K562 (cell line): ENCODE measurements at regions not wholly inside any gene's neighbourhood (a gene's known extent, or its start where the extent isn't known, plus 50 kb on each side); places are given as distances from the start of the nearest gene placed in this dataset.

ENCODE experiments used
- ATAC-seq: fragments of 200-7000 bp; cut with Tn5 transposase; 3 replicates; pipeline ENCODE4 v1.9.1; 2020; ENCODE audit warnings: moderate library complexity
- BruUV-seq: library from RNA; stranded (reverse); fragments of 400-500 nt; replicated peaks from 2 replicates; lab custom pipeline; 2021; lab: Mats Ljungman, UMichigan
- CTCF ChIA-PET: fragments of 300-600 bp; formaldehyde crosslinking; extraction: SDS; loops from one replicate; lab custom pipeline; 2021; ENCODE audit warnings: low intra/inter-chr PET ratio; lab: Yijun Ruan, JAX
- POLR2A ChIA-PET: fragments of 300-600, 350-650 bp; sonication (Branson Sonifier 250); formaldehyde crosslinking; extraction: SDS; loops from one replicate; lab custom pipeline; 2021; ENCODE audit warnings: antibody characterized with exemption, inconsistent platforms; lab: Yijun Ruan, JAX
- DNase-seq, 4 experiments: peaks; one replicate each; pipeline versions ENCODE4 v3.0.0 to v3.0.0-alpha.2; 2011 to 2018; ENCODE audit warnings: low spot score in 3 of 4, mixed read lengths in 3 of 4; ENCODE audit errors: extremely low read depth in 1 of 4
- FAIRE-seq: peaks from 2 replicates; lab custom pipeline; 2011; peaks lifted over from hg19 to GRCh38; lab: Jason Lieb, UNC
- H2AFZ ChIP-seq: 2 replicates; pipeline ENCODE4 v1.6.0; 2011; ENCODE audit warnings: low read depth, low read length, control low read depth, inconsistent platforms
- H3K27ac ChIP-seq: fragments of 200-600 bp; 3 replicates; pipeline ENCODE4 v1.8.0; 2011; ENCODE audit warnings: low read depth, mild to moderate bottlenecking, control low read depth, inconsistent platforms, low read length, moderate library complexity, mixed read lengths; ENCODE audit errors: extremely low read depth
- H3K27me3 ChIP-seq, 2 experiments: fragments of 300-600 bp in 1 of 2; 2 replicates in 1 of 2; 3 replicates in 1 of 2; pipeline versions ENCODE4 v1.6.0 to v1.8.0; 2011; ENCODE audit warnings: inconsistent platforms in 2 of 2, low read length in 2 of 2, mild to moderate bottlenecking in 1 of 2, mixed read lengths in 1 of 2, moderate library complexity in 1 of 2; ENCODE audit not compliant: control insufficient read depth in 2 of 2, insufficient read depth in 2 of 2
- H3K36me3 ChIP-seq: fragments of 300-600 bp; 3 replicates; pipeline ENCODE4 v1.8.0; 2011; ENCODE audit warnings: mild to moderate bottlenecking, low read length, inconsistent platforms; ENCODE audit not compliant: control insufficient read depth, insufficient read depth
- H3K4me1 ChIP-seq, 2 experiments: fragments of 200-600 bp in 1 of 2; replicated peaks in 1 of 2; 2 replicates in 1 of 2; 3 replicates in 1 of 2; pipeline versions ENCODE4 v1.5.1 to v1.8.0; 2011; ENCODE audit warnings: inconsistent platforms in 2 of 2, low read length in 2 of 2, mild to moderate bottlenecking in 1 of 2, mixed read lengths in 1 of 2, moderate library complexity in 1 of 2; ENCODE audit not compliant: control insufficient read depth in 2 of 2, insufficient read depth in 2 of 2
- H3K4me2 ChIP-seq: 2 replicates; pipeline ENCODE4 v1.6.1; 2011; ENCODE audit warnings: low read length, control low read depth, inconsistent platforms, mixed read lengths; ENCODE audit not compliant: insufficient read depth
- H3K4me3 ChIP-seq: fragments of 200-600 bp; sonication (generic), shearing (Covaris generic); 2 replicates; pipeline ENCODE4 v1.5.1; 2016; ENCODE audit warnings: control low read depth, inconsistent platforms
- H3K79me2 ChIP-seq: fragments of 200-600 bp; 3 replicates; pipeline ENCODE4 v1.8.0; 2011; ENCODE audit warnings: low read length, inconsistent platforms; ENCODE audit not compliant: control insufficient read depth, insufficient read depth
- H3K9ac ChIP-seq, 2 experiments: 2 replicates each; pipeline versions ENCODE4 v1.6.0 to v1.6.1; 2011; ENCODE audit warnings: low read depth in 2 of 2, low read length in 2 of 2, control low read depth in 1 of 2, inconsistent platforms in 1 of 2, mild to moderate bottlenecking in 1 of 2, mixed read lengths in 1 of 2; ENCODE audit not compliant: insufficient read depth in 1 of 2
- H3K9me1 ChIP-seq: one replicate; pipeline ENCODE4 v1.6.0; 2011; ENCODE audit warnings: inconsistent platforms, mild to moderate bottlenecking, low read length, moderate library complexity; ENCODE audit not compliant: control insufficient read depth, insufficient read depth
- H3K9me3 ChIP-seq: replicated peaks from 2 replicates; pipeline ENCODE4 v1.5.1; 2011; ENCODE audit warnings: low read depth, low read length, inconsistent platforms; ENCODE audit not compliant: control insufficient read depth, insufficient read depth
- H4K20me1 ChIP-seq: replicated peaks from 2 replicates; pipeline ENCODE4 v1.6.1; 2011; ENCODE audit warnings: low read length, inconsistent platforms, mixed read lengths; ENCODE audit not compliant: control insufficient read depth, insufficient read depth
- MAFF ChIP-seq: IDR thresholded peaks from 2 replicates; pipeline ENCODE4 v1.6.1; 2012; ENCODE audit warnings: low read length, improper control_type of control experiment
- MIER1 ChIP-seq: fragments of 450-650 bp; IDR thresholded peaks from 2 replicates; pipeline ENCODE4 v1.6.1; 2016; ENCODE audit warnings: antibody characterized with exemption, mild to moderate bottlenecking, low read depth
- NEUROD1 ChIP-seq: fragments of 150-350 bp; IDR thresholded peaks from 2 replicates; pipeline ENCODE4 v1.6.1; 2014; ENCODE audit warnings: borderline replicate concordance, low read length, low read depth; ENCODE audit not compliant: partially characterized antibody
- TEAD2 ChIP-seq: fragments of 450-650 bp; IDR thresholded peaks from 2 replicates; pipeline ENCODE4 v1.6.1; 2016; ENCODE audit warnings: missing genetic modification characterization, control low read depth, missing compliant biosample characterization
- TRIM28 ChIP-seq: fragments of 450-650 bp; IDR thresholded peaks from 2 replicates; pipeline ENCODE4 v1.6.1; 2017
- ZC3H11A ChIP-seq: IDR thresholded peaks from 2 replicates; pipeline ENCODE4 v1.6.1; 2012; ENCODE audit warnings: low read depth, low read length, improper control_type of control experiment
- ZNF717 ChIP-seq: fragments of 250-450 bp; sonication (Bioruptor Pico); IDR thresholded peaks from 2 replicates; pipeline ENCODE4 v1.5.0; 2021
- WGBS: fragments of 100-300 bp; shearing (Covaris generic); methylation state at CpG from one replicate; pipeline ENCODE4 v1.1.6; 2016; ENCODE audit warnings: low coverage, mixed read lengths; ENCODE audit not compliant: insufficient coverage; ENCODE audit errors: missing lambda C conversion rate; 5-methylcytosine and 5-hydroxymethylcytosine counted together
- in situ Hi-C: fragments of 300-500 bp; cut with MboI; formaldehyde crosslinking; loops from 4 replicates; pipeline ENCODE4 v1.15.0; 2018; ENCODE audit warnings: inconsistent platforms, mixed read lengths
- intact Hi-C: fragments of 100-400 bp; cut with micrococcal nuclease; formaldehyde crosslinking; loops from 2 replicates; pipeline ENCODE4 v1.14.2; 2022
- TF ChIP-seq, protein P1 (sequence below): fragments of 250-450 bp; sonication (Bioruptor Pico); IDR thresholded peaks from 2 replicates; pipeline ENCODE4 v1.5.0; 2021; ENCODE audit warnings: mild to moderate bottlenecking, moderate library complexity
- TF ChIP-seq, protein P2 (sequence below): fragments of 250-450 bp; sonication (Bioruptor Pico); IDR thresholded peaks from 2 replicates; pipeline ENCODE4 v1.8.0; 2021; ENCODE audit warnings: borderline replicate concordance, mild to moderate bottlenecking, moderate library complexity; ENCODE audit not compliant: poor library complexity, severe bottlenecking
- TF ChIP-seq, protein P3 (sequence below): sonication (generic); formaldehyde crosslinking; IDR thresholded peaks from 2 replicates; pipeline ENCODE4 v1.8.1; 2023; ENCODE audit warnings: mild to moderate bottlenecking, missing genetic modification reagents
- TF ChIP-seq, protein P4 (sequence below): fragments of 450-650 bp; IDR thresholded peaks from 2 replicates; pipeline ENCODE4 v1.6.1; 2016; ENCODE audit warnings: borderline replicate concordance

DNA sequence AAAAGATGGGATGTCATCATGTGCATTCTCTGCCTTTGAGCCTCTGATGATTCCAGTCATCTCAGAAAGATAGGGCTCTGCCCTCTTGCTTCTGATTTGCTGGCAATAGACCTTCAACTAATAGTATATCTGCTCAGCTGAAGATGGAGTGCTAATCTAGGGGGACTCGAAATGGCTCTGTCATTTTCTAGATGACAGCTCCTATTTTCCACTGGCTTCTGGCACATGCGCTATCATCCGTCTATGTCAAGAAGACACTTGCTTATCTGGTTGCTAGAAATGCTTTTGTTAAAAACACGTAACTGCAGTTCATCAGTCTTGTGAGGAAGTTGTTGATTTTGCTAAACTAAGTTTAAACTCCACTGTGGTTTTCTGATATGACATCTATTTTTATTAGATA is 265.5 kb upstream of the ZNF608 start (continued):
- TF ChIP-seq, protein P1, sequence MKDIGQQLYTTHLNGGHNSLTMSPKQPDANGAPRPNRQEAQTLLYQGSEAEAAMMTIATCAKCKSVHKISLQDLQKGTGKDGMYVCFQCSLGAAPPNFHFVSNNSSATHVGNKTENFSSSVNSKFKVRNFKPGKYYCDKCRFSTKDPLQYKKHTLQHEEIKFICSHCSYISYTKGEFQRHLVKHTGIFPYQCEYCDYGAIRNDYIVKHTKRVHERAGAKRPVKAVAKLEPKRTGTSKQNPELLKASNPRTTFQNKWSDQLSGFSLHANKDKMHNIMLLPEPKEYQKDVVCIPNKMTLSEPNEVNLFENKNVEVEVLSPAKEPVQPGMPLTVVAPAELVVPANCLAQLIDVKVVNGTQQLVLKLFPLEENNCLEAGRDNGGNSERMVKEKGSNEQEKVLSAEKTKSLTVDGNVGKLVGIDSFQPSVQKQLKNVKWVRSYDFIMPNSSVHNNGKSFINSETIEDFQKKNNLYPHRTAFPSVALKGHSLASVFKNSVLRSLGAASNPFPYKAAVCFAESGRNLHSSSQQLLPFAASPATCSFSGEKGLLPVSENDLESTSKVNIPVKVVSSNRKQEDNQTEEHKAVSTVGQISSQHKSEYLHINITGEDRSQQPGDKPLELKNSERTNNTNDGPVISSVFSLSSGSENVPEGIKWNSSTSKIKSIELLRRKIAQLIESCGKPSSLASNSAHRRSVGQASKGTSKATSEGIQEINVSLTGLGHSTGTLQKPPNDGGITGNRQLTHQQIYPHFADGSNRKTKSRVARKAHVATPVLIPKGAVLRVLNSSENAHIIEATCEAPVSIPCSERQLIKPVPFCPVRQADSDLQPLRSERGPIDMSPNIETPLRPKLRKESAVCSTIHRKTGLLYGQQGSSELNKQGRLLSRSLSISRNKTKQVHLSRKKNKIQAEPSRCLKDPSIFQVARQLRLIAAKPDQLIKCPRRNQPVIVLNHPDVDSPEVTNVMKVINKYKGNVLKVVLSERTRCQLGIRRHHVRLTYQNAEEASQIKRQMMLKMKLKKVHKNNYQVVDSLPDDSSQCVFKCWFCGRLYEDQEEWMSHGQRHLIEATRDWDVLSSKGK (CRISPR knock-in tag): no peak

DNA sequence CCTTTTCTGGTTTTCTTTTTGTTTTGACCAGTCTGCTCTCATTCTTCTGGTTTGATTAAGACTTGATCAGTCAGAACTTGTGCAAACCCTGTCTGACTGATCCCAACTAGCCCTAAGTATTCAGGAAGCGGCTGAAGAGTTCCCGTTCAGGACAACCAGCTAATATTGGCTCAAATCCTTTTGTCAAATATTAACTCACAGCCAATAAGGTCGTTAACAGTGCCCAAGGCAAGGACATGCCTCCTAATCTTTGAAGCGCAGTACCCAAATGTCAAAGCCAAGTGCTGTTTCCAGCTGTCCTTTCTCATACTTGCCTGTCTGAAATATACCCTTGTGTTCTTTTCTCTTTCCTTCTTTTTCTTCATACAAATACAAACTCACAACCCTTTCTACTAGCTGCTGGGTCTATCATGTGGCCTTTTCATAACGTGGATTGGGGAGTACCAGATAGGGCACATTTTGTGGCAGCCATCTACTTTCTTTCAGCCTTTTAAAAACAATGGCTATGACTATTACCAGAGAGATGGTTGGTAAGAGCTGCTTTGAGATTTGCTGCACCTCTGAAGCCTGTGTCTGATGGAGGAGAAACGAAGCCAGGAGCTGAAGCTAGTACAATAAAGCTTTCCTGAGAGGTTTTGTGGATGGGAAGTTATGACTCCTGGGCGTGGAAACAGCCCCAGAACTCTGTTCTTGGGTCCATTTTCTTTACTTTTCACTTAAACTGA is 266.4 kb upstream of the ZNF608 start:
- Histone ChIP-seq H3K79me2 (no peaks in the 10 kb centered on the region), H3K27ac (no peak overlapping the region), H3K4me1 (no peaks in the 10 kb centered on the region), H3K4me2 (no peak overlapping the region), H3K9me3 (no peaks in the 10 kb centered on the region), H4K20me1 (no peaks in the 10 kb centered on the region), H3K9me1 (no peaks in the 10 kb centered on the region), H2AFZ (no peak overlapping the region), H3K9ac (no peak overlapping the region), H3K27me3 (no peaks in the 10 kb centered on the region), H3K4me3 (no peak overlapping the region), H3K36me3 (no peaks in the 10 kb centered on the region)
- ATAC-seq (no peak), FAIRE-seq (no peak), DNase-seq (no peak)
- ChIA-PET POLR2A (no interaction called here), CTCF (no interaction called here)
- intact Hi-C loops (no loop called here), in situ Hi-C loops (no loop called here)
- 2% methylated on average over 7 of the region's 7 CpGs for WGBS
- no TSS peak for BruUV-seq
- TF ChIP-seq TRIM28: no peak
- TF ChIP-seq NEUROD1: no peak
- no peak for TF ChIP-seq TEAD2 (tag)
- TF ChIP-seq MAFF: no peak
- TF ChIP-seq, protein P2, sequence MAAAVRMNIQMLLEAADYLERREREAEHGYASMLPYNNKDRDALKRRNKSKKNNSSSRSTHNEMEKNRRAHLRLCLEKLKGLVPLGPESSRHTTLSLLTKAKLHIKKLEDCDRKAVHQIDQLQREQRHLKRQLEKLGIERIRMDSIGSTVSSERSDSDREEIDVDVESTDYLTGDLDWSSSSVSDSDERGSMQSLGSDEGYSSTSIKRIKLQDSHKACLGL (CRISPR knock-in tag): no peak
- TF ChIP-seq ZNF717: no peak
- no peak for TF ChIP-seq ZC3H11A
- TF ChIP-seq, protein P3, sequence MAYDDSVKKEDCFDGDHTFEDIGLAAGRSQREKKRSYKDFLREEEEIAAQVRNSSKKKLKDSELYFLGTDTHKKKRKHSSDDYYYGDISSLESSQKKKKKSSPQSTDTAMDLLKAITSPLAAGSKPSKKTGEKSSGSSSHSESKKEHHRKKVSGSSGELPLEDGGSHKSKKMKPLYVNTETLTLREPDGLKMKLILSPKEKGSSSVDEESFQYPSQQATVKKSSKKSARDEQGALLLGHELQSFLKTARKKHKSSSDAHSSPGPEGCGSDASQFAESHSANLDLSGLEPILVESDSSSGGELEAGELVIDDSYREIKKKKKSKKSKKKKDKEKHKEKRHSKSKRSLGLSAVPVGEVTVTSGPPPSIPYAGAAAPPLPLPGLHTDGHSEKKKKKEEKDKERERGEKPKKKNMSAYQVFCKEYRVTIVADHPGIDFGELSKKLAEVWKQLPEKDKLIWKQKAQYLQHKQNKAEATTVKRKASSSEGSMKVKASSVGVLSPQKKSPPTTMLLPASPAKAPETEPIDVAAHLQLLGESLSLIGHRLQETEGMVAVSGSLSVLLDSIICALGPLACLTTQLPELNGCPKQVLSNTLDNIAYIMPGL (CRISPR knock-in tag): no peak
- TF ChIP-seq, protein P4, sequence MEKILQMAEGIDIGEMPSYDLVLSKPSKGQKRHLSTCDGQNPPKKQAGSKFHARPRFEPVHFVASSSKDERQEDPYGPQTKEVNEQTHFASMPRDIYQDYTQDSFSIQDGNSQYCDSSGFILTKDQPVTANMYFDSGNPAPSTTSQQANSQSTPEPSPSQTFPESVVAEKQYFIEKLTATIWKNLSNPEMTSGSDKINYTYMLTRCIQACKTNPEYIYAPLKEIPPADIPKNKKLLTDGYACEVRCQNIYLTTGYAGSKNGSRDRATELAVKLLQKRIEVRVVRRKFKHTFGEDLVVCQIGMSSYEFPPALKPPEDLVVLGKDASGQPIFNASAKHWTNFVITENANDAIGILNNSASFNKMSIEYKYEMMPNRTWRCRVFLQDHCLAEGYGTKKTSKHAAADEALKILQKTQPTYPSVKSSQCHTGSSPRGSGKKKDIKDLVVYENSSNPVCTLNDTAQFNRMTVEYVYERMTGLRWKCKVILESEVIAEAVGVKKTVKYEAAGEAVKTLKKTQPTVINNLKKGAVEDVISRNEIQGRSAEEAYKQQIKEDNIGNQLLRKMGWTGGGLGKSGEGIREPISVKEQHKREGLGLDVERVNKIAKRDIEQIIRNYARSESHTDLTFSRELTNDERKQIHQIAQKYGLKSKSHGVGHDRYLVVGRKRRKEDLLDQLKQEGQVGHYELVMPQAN: no peak
- TF ChIP-seq MIER1: no peak
